ENCODE measurements at regions not wholly inside any gene's neighbourhood (a gene's known extent, or its start where the extent isn't known, plus 50 kb on each side); places are given as distances from the start of the nearest gene placed in this dataset.
A peak's percentile ranks its signal among the peaks of the same experiment; 100 is the strongest.

DNA sequence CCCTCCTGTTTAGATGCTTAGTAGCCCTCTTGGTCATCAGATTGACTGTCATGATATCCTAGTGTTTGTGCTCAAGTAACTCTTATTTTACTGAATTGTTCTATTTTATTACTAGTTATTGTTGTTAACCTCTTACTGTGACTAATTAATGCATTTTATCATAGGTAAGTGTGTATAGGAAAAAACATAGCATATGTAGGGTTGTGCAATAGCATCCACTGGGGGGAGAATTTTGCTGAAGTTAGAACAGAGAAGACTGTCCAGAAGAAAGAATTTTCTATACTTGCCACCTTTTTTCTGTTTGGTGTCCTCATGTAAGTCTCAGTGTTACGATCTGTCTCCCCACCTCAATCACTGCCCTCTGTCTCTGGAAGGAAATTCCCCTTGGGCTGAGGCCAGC is 177.4 kb downstream of the RPIA start:
- peaks cover 49% of the 10 kb centered on the region for H3K4me1 ChIP-seq (ENCODE audit: insufficient read depth, low read length, poor library complexity, severe bottlenecking)
- peaks cover 20% of the 10 kb centered on the region for H3K79me2 ChIP-seq (ENCODE audit: insufficient read depth, low read depth, low read length)
- no peaks in the 10 kb centered on the region for H3K9me2 ChIP-seq (ENCODE audit: insufficient read depth, low read length)
- intact Hi-C loops (cut with micrococcal nuclease; ENCODE audit: unreplicated experiment) = no loop called here
- DNase-seq (ENCODE audit: low spot score) = no peak
- ChIA-PET CTCF (ENCODE audit: unreplicated experiment) (no interaction called here), POLR2A (interaction anchor here (0.8 to 0.9 kb wide), 2 partner anchors 19 to 45 kb away, joined by 3 to 4 read pairs; no protein-coding TSS in a partner anchor)
- no TSS peak for BruUV-seq (replicated peaks)
- no peaks in the 10 kb centered on the region for H4K20me1 ChIP-seq (ENCODE audit: insufficient read depth, low read length)
- no peaks in the 10 kb centered on the region for H3K9me3 ChIP-seq (ENCODE audit: low read length)
- peak overlapping the region; percentile 28 for H3K4me3 ChIP-seq (ENCODE audit: low read depth, low read length, poor library complexity, severe bottlenecking)
- H3K27ac ChIP-seq (ENCODE audit: low read depth, low read length, poor library complexity, severe bottlenecking) = no peak overlapping the region
- H3K4me2 ChIP-seq (ENCODE audit: low read length) = peak overlapping the region; percentile 73
- 0 out of 2 replicates have a peak, but pooled peaks cover 3% of the 10 kb centered on the region for H3K36me3 ChIP-seq (ENCODE audit: insufficient read depth, low read length)
- TF ChIP-seq EZH2phosphoT487 (IDR thresholded peaks at IDR 0.05; ENCODE audit: borderline replicate concordance, low read depth, low read length) = no peak
- TF ChIP-seq, protein P1, sequence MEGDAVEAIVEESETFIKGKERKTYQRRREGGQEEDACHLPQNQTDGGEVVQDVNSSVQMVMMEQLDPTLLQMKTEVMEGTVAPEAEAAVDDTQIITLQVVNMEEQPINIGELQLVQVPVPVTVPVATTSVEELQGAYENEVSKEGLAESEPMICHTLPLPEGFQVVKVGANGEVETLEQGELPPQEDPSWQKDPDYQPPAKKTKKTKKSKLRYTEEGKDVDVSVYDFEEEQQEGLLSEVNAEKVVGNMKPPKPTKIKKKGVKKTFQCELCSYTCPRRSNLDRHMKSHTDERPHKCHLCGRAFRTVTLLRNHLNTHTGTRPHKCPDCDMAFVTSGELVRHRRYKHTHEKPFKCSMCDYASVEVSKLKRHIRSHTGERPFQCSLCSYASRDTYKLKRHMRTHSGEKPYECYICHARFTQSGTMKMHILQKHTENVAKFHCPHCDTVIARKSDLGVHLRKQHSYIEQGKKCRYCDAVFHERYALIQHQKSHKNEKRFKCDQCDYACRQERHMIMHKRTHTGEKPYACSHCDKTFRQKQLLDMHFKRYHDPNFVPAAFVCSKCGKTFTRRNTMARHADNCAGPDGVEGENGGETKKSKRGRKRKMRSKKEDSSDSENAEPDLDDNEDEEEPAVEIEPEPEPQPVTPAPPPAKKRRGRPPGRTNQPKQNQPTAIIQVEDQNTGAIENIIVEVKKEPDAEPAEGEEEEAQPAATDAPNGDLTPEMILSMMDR (conservative IDR thresholded peaks at IDR 0.05; ENCODE audit: low read length) = peak; percentile 31; the same call in 1 of the 2 replicates
- no peak overlapping the region; the same call in 1 of the 2 replicates for H2AFZ ChIP-seq (ENCODE audit: low read length)

DNA sequence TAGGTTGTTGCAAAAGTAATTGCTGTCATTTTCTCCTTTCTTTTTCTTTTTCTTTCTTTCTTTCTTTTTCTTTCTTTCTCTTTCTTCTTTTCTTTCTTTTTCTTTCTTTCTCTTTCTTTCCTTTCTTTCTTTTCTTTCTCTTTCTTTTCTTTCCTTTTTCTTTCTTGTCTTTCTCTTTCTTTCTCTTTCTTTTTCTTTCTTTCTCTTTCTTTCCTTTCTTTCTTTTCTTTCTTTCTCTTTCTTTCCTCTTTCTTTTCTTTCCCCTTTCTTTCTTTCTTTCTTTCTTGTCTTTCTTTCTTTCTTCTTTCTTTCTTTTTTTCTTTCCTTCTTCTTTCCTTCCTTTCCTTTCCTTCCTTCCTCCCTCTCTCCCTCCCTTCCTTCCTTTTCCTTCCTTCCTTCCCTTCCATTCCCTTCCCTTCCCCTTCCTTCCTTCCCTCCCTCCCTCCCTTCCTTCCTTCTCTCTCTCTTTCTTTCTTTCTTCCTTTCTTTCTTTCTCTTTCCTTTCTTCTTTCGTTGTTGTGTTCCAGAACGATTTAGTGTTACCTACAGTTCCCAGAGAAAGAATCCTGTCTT is 178.9 kb downstream of the RPIA start:
- intact Hi-C loops (cut with micrococcal nuclease; ENCODE audit: unreplicated experiment) = loop anchor here (5.0 kb wide), 2 partner anchors 178 to 198 kb away; partner anchors contain the start of gene RPIA

More for the DNA sequence above, 178.9 kb downstream of the RPIA start:
- Histone ChIP-seq H3K9me2 (ENCODE audit: insufficient read depth, low read length) (no peaks in the 10 kb centered on the region), H3K4me3 (ENCODE audit: low read depth, low read length, poor library complexity, severe bottlenecking) (peak overlapping the region; percentile 23), H2AFZ (ENCODE audit: low read length) (no peak overlapping the region), H3K27ac (ENCODE audit: low read depth, low read length, poor library complexity, severe bottlenecking) (peak overlapping the region; percentile 43), H3K4me2 (ENCODE audit: low read length) (peak overlapping the region; percentile 73), H3K4me1 (ENCODE audit: insufficient read depth, low read length, poor library complexity, severe bottlenecking) (peaks cover 56% of the 10 kb centered on the region), H3K36me3 (ENCODE audit: insufficient read depth, low read length) (no peaks in the 10 kb centered on the region), H3K9me3 (ENCODE audit: low read length) (no peaks in the 10 kb centered on the region), H3K79me2 (ENCODE audit: insufficient read depth, low read depth, low read length) (peaks cover 5% of the 10 kb centered on the region), H4K20me1 (ENCODE audit: insufficient read depth, low read length) (no peaks in the 10 kb centered on the region)
- ChIA-PET POLR2A (interaction anchor here (0.7 to 1.2 kb wide), 2 partner anchors 110 to 116 kb away, joined by 3 read pairs; no protein-coding TSS in a partner anchor), CTCF (ENCODE audit: unreplicated experiment) (no interaction called here)
- no peak for DNase-seq (ENCODE audit: low spot score)
- TF ChIP-seq EZH2phosphoT487 (IDR thresholded peaks at IDR 0.05; ENCODE audit: borderline replicate concordance, low read depth, low read length) = no peak
- TF ChIP-seq, protein P1 (conservative IDR thresholded peaks at IDR 0.05; ENCODE audit: low read length) = no peak
- no TSS peak for BruUV-seq (replicated peaks)

Data from OCI-LY7 (cell line).